Activated CD4-positive, alpha-beta T cell treated with anti-CD3 and anti-CD28 coated beads, Interleukin-2, amount 50 U/mL, for 48 hours (primary cell): ENCODE measurements at regions not wholly inside any gene's neighbourhood (a gene's known extent, or its start where the extent isn't known, plus 50 kb on each side); places are given as distances from the start of the nearest gene placed in this dataset.
"Not testable (repeated sequence)": the region's sequence is repeated elsewhere in the genome, so short reads cannot be mapped to it uniquely, and the experiment has no call there.

Experiments
- DNase-seq, 2 experiments: peaks; one replicate each; pipeline ENCODE4 v3.0.0-alpha.2; 2020

DNA sequence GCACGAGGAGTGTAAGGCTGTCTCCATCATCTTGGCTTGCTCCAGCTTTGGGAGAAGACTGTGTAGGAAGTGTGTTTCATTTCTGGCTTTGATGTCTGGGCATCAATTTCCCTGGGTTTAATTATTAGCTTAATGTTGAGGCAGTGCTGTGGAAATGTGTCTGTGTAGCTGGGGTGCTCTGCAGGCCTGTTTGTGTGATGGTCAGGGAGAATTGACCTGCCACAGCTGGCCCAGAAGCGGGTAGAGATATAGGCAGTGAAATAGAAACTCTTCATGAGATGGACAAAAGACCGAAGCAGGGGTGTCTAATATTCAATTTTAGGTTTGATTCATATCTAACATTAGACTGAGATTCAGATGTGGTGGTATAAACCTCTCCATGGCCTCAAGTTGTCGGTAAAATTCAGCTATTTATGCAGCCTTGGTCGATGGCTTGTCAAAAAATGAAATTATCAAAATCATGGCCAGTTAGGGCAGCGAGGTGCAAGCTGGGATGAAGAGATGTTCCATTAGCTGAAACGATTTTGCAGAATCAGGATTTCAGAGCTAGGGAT lies 95.3 kb upstream of the SNX9 start:
- no peak for DNase-seq

- no peak for DNase-seq
These were observed 94.7 kb upstream of the SNX9 start for GRCh38 chr6:157728183-157728881.

GRCh38 chr6:157731221-157731620 lies 91.8 kb upstream of the SNX9 start:
- no peak for DNase-seq

GRCh38 chr6:157732007-157732406 lies 91.0 kb upstream of the SNX9 start:
- DNase-seq: no peak

DNA sequence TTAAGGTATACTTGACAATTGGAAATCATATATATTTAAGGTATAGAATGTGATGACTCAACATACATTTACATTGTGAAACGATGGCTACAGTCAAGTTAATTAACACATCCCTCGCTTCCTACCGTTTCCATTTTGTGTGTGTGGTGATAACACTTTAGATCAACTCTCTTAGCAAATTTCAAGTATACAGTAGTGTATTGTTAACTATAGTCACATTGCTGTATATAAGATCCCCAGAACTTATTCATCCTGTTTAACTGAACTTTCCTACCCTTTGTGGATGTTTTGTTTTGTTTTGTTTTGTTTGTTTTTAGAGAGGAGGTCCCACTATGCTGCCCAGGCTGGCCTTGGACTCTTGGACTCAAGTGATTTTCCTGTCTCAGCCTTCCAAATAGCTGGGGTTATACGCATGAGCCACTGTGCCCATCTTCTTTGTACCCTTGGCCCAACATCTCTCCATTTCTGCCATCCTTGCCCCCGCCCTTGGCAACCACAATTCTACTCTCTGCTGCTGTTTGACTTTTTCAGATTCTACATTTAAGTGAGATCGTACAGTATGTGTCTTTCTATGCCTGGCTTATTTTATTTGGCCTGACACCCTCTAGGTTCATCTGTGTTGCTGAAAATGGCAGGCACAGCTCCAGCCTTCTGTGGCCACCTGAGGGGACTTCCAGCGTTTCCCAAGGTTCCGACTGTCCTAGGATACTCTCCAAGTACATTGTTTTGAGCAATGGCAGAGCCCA lies 90.5 kb upstream of the SNX9 start:
- no peak for DNase-seq

GRCh38 chr6:157736555-157736954 lies 86.5 kb upstream of the SNX9 start:
- DNase-seq: not testable (repeated sequence)

DNA sequence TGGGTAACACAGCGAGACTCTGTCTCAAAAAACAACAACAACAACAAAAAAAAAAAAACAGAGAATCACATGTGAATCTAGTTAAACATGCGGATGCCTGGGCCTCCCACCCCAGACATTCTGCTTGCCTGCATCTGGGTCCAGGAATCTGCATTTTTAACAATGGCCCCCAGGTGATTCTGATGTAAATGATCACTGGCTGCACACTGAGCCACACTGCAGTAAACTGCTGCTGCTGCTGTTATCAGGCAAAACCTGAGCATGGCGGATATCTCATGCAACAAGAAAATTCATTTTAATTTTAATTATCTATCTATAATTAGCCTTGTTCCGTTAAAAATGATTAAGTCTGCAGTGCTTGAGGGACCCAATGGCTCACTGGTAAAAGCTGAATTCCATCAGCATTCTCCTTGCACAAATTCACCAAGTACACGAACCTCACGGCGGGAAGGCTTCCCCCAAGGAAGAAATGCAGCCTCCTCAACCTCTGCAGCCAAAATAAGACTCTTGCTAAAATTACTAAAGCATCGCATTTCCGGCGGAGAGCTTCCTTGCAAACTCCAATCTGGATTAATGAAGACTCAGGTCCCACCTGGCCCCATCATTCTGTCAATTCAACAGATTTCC lies 81.6 kb upstream of the SNX9 start:
- DNase-seq: no peak

DNA sequence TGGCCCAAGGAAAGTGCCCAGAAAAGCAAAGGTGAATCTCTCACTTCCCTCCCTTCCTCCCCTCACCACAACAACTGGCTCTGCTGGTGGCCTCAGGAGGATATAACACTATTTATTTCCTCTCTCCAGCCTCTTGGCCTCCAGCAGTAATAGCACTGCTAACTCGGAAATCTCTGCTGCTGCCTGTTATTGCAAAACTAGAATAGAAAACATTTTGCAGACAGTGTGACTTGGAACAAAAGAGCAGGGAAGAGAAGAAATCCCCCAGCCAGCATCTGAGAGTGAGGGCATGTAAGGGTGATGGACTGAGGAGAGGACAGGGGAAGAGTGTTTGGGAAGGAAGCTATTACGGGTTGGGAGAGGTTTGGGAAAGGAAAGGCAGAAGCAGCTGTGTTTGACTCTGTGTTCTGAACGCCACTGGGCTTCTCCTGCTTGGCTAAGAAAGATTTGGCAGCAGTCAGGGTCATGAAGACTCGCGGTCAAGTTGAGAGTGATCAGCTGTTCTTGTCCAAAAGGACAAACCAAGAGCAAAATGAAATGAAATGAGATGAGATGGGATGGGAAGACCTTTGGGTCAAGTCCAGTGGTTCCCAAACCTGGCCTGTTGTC lies 81.0 kb upstream of the SNX9 start:
- no peak for DNase-seq

DNA sequence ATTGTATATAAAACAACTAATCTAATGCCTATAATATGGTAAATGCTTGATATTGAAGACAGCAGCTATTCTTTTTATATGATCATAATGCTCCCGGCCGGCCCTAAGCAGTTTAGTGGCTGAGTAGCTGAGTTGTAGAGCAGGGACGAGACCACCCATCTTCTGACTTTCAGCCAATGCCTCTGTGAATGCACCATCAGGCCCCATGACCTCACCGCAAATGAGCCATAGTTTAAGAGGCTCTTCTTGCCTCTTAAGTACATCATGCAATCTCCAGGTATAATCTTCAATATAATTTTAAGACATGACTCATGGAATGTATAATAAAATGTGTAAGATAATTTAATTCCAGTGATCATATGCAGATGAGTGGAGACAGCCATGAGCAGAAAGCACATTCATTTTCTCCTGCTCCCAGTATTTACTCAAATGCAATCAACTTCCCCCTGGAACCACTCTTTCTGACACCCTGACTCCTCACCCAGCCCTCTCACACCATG lies 78.9 kb upstream of the SNX9 start:
- no peak for DNase-seq

- no peak for DNase-seq
These were observed 76.1 kb upstream of the SNX9 start for GRCh38 chr6:157746897-157747296.

DNA sequence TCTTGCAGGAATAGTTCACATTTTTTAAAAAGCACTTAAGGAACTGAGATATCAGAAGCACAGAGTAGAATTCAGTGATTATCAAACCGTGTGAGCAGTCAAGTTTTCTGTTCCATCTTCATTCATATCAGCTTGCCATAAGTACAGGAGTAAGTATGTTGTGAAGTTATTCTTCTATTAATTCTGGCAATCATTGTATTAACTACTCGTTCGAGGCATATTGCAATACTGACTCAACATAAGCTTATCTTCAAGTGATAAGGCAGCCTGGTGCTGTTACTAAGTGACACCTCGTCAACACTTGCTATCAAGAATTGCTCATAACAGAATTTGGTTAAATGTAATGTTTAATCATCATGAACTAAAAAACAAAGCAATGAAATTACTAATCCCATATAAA lies 75.7 kb upstream of the SNX9 start:
- DNase-seq: no peak

DNA sequence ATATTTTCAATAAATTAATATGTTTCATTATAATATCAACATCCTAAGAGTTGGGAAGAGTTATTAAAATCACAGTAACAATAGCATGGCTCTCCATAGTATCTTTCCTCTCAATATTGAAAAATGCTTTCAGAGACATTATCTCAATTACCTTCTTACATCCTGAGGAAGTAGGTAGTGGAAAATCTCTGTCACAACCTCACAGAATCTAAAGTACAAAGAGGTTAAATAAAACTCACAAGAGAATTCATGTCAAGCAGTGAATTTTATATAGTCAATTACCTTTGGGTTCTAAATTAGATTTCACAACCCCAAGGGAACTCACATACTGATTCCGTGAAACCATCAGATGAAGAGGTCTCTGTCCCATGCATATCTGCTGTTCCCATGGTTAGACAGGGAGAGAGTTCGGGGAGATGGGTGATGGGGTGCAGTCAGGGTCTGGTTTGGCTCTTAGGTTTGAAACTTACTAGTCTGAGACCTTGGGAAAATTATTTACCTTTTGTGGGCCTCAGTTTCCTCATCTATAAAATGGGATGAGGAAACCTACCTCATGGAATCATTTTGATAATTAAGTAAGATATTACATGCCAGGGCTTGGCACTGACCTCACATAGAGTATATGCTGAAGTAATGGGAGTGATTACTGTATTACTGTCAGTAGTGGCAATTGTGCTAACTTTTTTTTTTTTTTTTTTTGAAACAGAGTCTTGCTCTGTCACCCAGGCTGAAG lies 74.0 kb upstream of the SNX9 start:
- no peak for DNase-seq

GRCh38 chr6:157750973-157751372 lies 72.1 kb upstream of the SNX9 start:
- DNase-seq: not testable (repeated sequence)

DNA sequence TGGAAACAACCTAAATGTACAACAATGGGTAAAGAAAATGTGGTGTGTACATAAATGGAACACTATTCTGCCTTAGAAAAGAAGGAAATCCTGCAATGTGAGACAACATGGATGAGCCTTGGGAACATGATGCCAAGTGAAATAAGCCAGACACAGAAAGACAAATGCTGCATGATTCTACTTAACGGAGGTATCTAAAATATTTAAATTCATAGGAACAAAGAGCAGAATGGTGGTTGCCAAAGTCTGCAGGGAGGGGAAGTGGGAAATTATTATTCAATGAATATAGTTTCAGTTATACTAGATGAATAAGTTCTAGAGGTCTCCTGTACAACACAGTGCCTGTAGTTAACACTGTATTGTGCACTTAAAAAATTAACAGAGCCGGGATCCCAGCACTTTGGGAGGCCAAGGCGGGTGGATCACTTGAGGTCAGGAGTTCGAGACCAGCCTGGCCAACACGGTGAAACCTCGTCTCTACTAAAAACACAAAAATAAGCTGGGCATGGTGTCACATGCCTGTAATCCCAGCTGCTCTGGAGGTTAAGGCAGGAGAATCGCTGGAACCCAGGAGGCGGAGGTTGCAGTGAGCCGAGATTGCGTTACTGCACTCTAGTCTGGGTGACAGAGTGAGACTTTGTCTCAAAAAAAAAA lies 71.4 kb upstream of the SNX9 start:
- no peak for DNase-seq

DNA sequence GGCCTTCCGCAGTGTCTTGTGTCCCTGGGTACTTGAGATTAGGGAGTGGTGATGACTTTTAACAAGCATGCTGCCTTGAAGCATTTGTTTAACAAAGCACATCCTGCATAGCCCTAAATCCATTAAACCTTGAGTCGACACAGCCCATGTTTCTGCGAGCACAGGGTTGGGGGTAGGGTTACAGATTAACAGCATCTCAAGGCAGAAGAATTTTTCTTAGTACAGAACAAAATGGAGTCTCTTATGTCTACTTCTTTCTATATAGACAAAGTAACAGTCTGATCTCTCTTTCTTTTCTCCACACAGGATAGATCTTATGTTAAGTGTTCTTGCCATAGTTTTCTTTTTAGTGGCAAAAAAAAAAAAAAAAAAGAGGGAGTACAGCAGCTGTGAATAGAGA lies 70.2 kb upstream of the SNX9 start:
- not testable (repeated sequence) for DNase-seq

DNA sequence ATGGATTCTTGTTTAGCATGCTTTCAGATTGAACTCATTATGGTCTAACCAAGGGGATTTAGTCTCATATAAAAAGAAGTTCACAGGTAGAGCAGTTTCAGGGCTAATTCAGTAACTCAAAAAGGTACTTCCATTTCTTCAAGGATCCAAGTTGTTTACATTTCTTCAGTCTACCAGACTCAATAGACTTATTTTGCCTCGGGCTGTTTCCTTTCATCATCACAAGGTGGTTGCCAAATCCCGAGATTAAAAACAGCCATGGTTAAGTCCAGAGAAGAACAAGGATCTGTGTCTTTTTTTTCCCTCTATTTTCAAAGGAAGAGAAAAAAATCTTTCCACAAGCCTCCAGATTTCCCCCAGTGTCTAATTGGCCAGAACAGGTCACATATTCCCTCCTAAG lies 69.8 kb upstream of the SNX9 start:
- no peak for DNase-seq

- not testable (repeated sequence) for DNase-seq
These were observed 69.2 kb upstream of the SNX9 start for GRCh38 chr6:157753801-157754200.

DNA sequence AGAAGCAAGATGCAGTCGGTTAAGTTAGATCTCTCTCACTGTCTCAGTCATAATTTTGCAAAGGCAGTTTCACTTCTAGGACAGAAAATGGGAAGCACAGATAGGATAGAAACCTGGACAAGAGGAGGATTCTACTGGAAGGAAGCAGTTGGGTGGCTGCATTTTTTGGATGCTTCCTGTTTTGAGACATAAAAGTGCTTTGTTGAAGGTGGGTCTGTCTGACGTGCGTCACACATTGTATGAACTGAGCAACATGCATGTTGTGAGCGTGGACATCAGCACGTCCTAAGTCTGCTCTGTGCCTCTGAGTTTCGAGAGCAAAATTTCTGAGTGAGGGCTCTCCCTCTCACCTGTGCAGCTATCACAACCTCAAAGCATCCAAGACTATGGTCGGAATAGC lies 68.7 kb upstream of the SNX9 start:
- DNase-seq: no peak

DNA sequence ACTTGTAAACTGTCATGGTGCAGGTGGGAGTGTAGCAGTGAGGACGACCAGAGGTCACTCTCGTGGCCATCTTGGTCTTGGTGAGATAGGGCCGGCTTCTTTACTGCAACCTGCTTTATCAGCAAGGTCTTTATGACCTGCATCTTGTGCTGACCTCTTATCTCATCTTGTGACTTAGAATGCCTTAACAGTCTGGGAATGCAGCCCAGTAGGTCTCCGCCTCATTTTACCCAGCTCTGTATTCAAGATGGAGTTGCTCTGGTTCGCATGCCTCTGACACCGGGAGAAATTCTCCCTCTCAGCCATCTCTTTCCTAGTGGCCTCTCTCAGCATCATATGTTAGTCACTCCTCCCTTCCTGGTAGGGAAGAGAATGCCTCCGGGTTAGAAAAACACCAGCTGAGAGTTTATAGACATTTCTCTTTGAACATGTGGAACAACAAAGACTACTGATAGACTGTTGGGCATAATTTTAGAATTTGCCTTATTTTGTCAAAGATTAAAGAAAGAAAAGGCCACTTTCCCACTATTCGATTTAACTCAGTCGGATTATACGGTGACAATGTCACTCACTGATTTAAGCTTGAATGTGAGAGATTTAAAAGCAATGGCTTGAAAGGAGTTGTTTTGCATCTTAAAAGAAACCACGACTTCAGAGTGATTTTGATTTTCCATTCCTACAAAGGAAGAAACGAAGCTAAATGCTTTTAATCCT lies 67.9 kb upstream of the SNX9 start:
- DNase-seq: no peak

DNA sequence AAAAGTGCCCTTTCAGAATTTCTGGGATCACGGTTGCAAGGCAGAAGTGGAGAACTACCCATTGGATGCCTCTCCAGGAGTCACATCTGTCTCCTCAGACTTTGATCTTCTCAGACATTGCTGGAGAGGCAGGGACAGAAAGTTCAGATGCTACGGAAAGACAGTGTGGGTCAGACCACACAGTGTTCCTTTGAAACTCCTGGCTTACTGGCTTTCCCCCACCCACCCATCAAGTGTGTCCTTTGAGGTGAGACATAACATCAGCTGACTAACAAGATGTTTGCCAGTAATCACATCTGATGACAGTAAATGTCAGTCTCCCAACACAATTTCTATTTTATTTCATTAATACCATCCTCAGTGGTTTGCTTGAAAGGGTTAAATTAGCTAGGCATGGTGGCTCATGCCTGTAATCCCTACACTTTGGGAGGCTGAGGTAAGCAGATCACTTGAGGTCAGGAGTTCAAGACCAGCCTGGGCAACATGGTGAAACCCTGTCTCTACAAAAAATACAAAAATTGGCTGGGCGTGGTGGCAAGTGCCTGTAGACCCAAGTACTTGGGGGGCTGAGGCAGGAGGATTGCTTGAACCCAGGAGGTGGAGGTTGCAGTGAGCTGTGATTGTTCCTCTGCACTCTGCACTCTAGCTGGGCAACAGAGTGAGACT lies 67.2 kb upstream of the SNX9 start:
- DNase-seq: peak; percentile 69 to 79
